SU-DHL-6 (cell line): ENCODE measurements at regions not wholly inside any gene's neighbourhood (a gene's known extent, or its start where the extent isn't known, plus 50 kb on each side); places are given as distances from the start of the nearest gene placed in this dataset.

ENCODE experiments used
- H2AFZ ChIP-seq: fragments of 200-600 bp; sonication (generic); 2 replicates; pipeline ENCODE4 v1.6.1; 2014; ENCODE audit warnings: low read depth, mild to moderate bottlenecking, moderate library complexity, mixed read lengths, antibody characterized with exemption, low read length; ENCODE audit not compliant: severe bottlenecking
- H3F3A ChIP-seq: fragments of 200-600 bp; shearing (Covaris generic); 2 replicates; pipeline ENCODE4 v1.6.0; 2016; ENCODE audit warnings: antibody characterized with exemption, mild to moderate bottlenecking; ENCODE audit not compliant: insufficient read depth
- H3K27ac ChIP-seq: fragments of 200-600 bp; sonication (generic); 2 replicates; pipeline ENCODE4 v1.5.1; 2016; ENCODE audit warnings: low read depth, mild to moderate bottlenecking, low read length, moderate library complexity, mixed read lengths
- H3K27me3 ChIP-seq: fragments of 200-600 bp; sonication (generic), shearing (Covaris generic); 2 replicates; pipeline ENCODE4 v1.6.0; 2014; ENCODE audit warnings: mild to moderate bottlenecking, low read length
- H3K36me3 ChIP-seq: fragments of 200-600 bp; sonication (generic); 2 replicates; pipeline ENCODE4 v1.6.1; 2014; ENCODE audit warnings: mild to moderate bottlenecking, low read length, mixed read lengths
- H3K4me2 ChIP-seq: fragments of 300-600, 200-600 bp; shearing (Covaris generic), sonication (generic); 2 replicates; pipeline ENCODE4 v1.6.0; 2014; ENCODE audit warnings: low read length, low read depth, mild to moderate bottlenecking; ENCODE audit not compliant: poor library complexity, severe bottlenecking
- H3K4me3 ChIP-seq: fragments of 200-600 bp; sonication (generic); 2 replicates; pipeline ENCODE4 v1.5.1; 2014; ENCODE audit warnings: antibody characterized with exemption, low read length, mild to moderate bottlenecking, mixed read lengths; ENCODE audit not compliant: insufficient read depth, poor library complexity, severe bottlenecking
- H3K79me2 ChIP-seq: fragments of 200-600 bp; sonication (generic); 2 replicates; pipeline ENCODE4 v1.6.1; 2014; ENCODE audit warnings: mild to moderate bottlenecking, low read length, moderate library complexity; ENCODE audit not compliant: insufficient read depth
- H3K9ac ChIP-seq: fragments of 200-600 bp; sonication (generic); 2 replicates; pipeline ENCODE4 v1.7.0; 2014; ENCODE audit warnings: mild to moderate bottlenecking, low read length
- H3K9me2 ChIP-seq: fragments of 200-600 bp; sonication (generic); replicated peaks from 2 replicates; pipeline ENCODE4 v1.6.1; 2014; ENCODE audit warnings: low read length; ENCODE audit not compliant: insufficient read depth
- H3K9me3 ChIP-seq: fragments of 200-600 bp; sonication (generic); 2 replicates; pipeline ENCODE4 v1.6.1; 2014; ENCODE audit warnings: low read length, mixed read lengths; ENCODE audit not compliant: insufficient read depth
- H4K20me1 ChIP-seq: fragments of 200-600 bp; sonication (generic); 2 replicates; pipeline ENCODE4 v1.6.1; 2014; ENCODE audit warnings: low read depth, mild to moderate bottlenecking, antibody characterized with exemption, low read length, moderate library complexity, mixed read lengths
- CTCF ChIP-seq: fragments of 200-600 bp; sonication (generic); IDR thresholded peaks from one replicate; pipeline ENCODE4 v1.5.1; 2017; ENCODE audit warnings: antibody characterized with exemption, mild to moderate bottlenecking, low read length, moderate library complexity; ENCODE audit not compliant: insufficient read depth, poor library complexity, severe bottlenecking
- EZH2phosphoT487 ChIP-seq: fragments of 200-600 bp; sonication (generic), shearing (Covaris generic); conservative IDR thresholded peaks from 2 replicates; pipeline ENCODE4 v1.6.1; 2018; ENCODE audit warnings: mild to moderate bottlenecking, antibody characterized with exemption, low read length, moderate library complexity, mixed read lengths

DNA sequence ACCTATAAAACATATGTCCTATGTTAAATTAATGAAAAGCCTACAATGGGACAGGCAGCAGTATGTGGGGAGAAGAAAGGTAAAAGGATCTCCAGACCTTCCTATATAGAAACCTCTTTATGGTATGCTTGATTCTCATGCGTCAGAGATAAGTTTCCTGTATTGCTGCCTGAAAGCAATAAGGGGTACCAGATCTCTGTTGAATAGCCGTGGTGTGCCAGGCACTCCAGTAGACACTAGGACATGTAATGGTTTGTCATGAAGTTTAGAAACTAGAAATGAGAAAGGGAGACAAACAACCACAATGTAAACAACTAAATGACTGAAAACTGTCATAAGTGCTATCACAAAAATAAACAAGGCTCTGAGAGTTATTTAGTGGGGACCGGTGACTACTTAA, 168.1 kb downstream of the EFHB start:
- Histone ChIP-seq H3K27ac (no peak overlapping the region), H2AFZ (no peak overlapping the region), H3K27me3 (no peaks in the 10 kb centered on the region), H3K4me3 (no peak overlapping the region), H3K9me3 (no peaks in the 10 kb centered on the region), H3K36me3 (no peaks in the 10 kb centered on the region), H3F3A (no peaks in the 10 kb centered on the region), H3K79me2 (no peaks in the 10 kb centered on the region), H3K9ac (no peak overlapping the region), H3K9me2 (no peaks in the 10 kb centered on the region), H4K20me1 (no peaks in the 10 kb centered on the region), H3K4me2 (no peak overlapping the region)
- TF ChIP-seq CTCF (no peak), EZH2phosphoT487 (no peak)

DNA sequence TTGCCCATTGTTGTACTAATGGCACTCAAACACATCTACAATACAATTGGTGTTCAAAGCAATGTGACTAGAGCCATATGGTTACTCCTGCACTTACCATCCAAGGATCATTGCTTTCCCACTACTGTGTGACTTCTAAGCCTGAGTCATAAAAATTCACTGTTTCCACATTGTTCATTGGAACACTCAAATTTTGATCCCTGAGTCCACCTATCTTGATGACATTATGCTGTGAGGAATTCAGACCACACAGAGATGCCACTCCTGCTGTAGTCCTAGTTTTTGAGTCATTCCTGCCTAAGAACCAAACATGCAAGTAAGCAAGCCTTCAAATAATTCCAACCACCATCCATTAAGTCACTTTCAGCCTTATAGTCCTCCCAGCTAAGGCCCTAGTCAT, 176.2 kb downstream of the EFHB start:
- no peak overlapping the region for H3K9ac ChIP-seq
- H2AFZ ChIP-seq = no peak overlapping the region
- H3K79me2 ChIP-seq = no peaks in the 10 kb centered on the region
- H3K4me3 ChIP-seq = no peak overlapping the region
- H3F3A ChIP-seq = no peaks in the 10 kb centered on the region
- no peaks in the 10 kb centered on the region for H3K27me3 ChIP-seq
- no peaks in the 10 kb centered on the region for H3K9me2 ChIP-seq
- no peak overlapping the region for H3K27ac ChIP-seq
- no peaks in the 10 kb centered on the region for H4K20me1 ChIP-seq
- H3K9me3 ChIP-seq = no peaks in the 10 kb centered on the region
- no peak for TF ChIP-seq EZH2phosphoT487
- no peak for TF ChIP-seq CTCF
- H3K4me2 ChIP-seq = no peak overlapping the region
- no peaks in the 10 kb centered on the region for H3K36me3 ChIP-seq

DNA sequence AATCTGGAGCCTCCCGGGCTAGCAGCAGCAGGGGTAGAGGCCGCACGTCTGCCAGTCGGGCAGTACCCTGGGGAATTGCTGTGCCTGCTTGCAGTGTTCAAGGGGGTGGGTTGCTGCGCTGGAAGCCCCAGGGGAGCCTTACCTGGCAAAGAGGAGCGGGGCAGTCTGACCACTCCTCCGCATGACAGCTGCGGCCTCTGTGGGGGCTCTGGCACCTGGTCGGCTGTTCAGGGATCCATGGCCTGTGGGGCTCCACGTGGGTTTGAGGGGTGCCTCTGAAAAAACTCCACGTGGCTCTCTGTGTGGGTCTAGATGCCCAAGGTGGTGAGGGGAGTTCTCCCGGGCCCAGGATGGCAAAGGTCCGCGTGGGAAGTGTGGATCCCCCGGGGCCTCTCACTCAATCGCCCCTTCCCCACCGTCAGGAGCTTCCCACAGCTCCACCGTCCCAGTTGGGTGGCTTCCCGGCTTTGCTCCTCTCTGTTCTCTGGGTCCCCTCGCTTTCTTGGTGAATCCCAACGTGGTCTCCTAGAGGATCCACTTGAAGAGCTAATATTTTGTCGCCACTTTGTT, 184.5 kb downstream of the EFHB start:
- no peaks in the 10 kb centered on the region for H3K27me3 ChIP-seq
- no peak overlapping the region for H3K27ac ChIP-seq
- no peaks in the 10 kb centered on the region for H3K9me3 ChIP-seq
- H3F3A ChIP-seq = no peaks in the 10 kb centered on the region
- no peak for TF ChIP-seq EZH2phosphoT487
- no peak overlapping the region for H3K9ac ChIP-seq
- H3K4me2 ChIP-seq = no peak overlapping the region
- no peak overlapping the region for H3K4me3 ChIP-seq
- no peaks in the 10 kb centered on the region for H3K79me2 ChIP-seq
- no peaks in the 10 kb centered on the region for H4K20me1 ChIP-seq
- no peaks in the 10 kb centered on the region for H3K36me3 ChIP-seq
- H2AFZ ChIP-seq = no peak overlapping the region
- H3K9me2 ChIP-seq = no peaks in the 10 kb centered on the region

DNA sequence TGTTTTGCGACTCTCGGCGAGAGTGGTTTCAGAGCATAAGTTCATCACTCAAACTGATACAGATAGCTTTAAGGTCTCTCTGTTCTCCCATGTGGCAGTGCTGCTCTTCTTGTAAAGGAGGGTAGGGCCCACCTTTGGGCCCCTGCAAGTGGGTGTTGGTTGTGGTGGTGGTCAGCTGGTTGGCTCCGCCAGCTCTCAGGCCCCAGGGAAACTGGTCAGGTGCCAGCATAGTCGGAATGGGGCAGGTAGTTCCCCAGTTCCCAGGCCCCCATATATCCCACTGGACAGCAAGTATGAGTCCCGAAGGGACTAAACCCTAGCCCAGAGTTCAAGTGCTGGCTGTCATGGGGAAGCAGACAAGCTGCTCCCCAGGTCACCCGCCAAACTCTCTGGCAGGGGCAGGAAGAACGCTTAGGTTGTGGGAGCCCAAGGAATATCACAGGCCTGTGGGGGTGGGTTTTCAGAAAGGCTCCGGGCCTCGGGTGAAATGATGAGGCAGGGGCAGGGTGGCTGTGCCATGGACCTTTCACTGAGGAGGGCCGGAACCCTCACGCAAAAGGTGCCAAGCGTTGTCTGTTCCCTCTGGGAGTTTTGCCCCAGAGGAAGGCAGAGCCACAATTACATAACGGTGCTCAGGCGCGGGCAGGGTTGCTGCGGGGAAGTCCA, 185.1 kb downstream of the EFHB start:
- H3K4me2 ChIP-seq = no peak overlapping the region
- no peak overlapping the region for H3K9ac ChIP-seq
- H3K79me2 ChIP-seq = no peaks in the 10 kb centered on the region
- no peak overlapping the region for H2AFZ ChIP-seq
- no peaks in the 10 kb centered on the region for H4K20me1 ChIP-seq
- H3K27me3 ChIP-seq = no peaks in the 10 kb centered on the region
- H3K9me2 ChIP-seq = no peaks in the 10 kb centered on the region
- no peaks in the 10 kb centered on the region for H3K9me3 ChIP-seq
- no peak overlapping the region for H3K4me3 ChIP-seq
- no peak for TF ChIP-seq EZH2phosphoT487
- no peak for TF ChIP-seq CTCF
- H3K36me3 ChIP-seq = no peaks in the 10 kb centered on the region
- no peak overlapping the region for H3K27ac ChIP-seq
- H3F3A ChIP-seq = no peaks in the 10 kb centered on the region
